Panc1 (cell line): ENCODE measurements at regions not wholly inside any gene's neighbourhood (a gene's known extent, or its start where the extent isn't known, plus 50 kb on each side); places are given as distances from the start of the nearest gene placed in this dataset.

Experiments used
- ATAC-seq: fragments of 200-7000 bp; cut with Tn5 transposase; 2 replicates; pipeline ENCODE4 v1.9.1; 2020; ENCODE audit warnings: mild to moderate bottlenecking, moderate library complexity
- BruUV-seq: library from RNA; stranded (reverse); fragments of 400-500 nt; replicated peaks from 2 replicates; lab custom pipeline; 2021; lab: Mats Ljungman, UMichigan
- CTCF ChIA-PET: fragments of 300-600 bp; sonication (Branson Sonifier 250); formaldehyde crosslinking; loops from one replicate; lab custom pipeline; 2022; ENCODE audit warnings: antibody characterized with exemption; lab: Charles Lee
- POLR2A ChIA-PET: fragments of 300-600 bp; sonication (Branson Sonifier 250); formaldehyde crosslinking; loops from one replicate; lab custom pipeline; 2022; ENCODE audit warnings: antibody characterized with exemption; lab: Charles Lee
- DNase-seq: peaks from one replicate; pipeline ENCODE4 v3.0.0-alpha.2; 2010; ENCODE audit warnings: low read depth, low spot score
- H3K27ac ChIP-seq: 2 replicates; pipeline ENCODE4 v1.5.1; 2011; ENCODE audit warnings: mild to moderate bottlenecking, low read length, inconsistent platforms
- H3K27me3 ChIP-seq: fragments of 200-500 bp; sonication (Bioruptor generic); 2 replicates; pipeline ENCODE4 v1.6.0; 2014; ENCODE audit warnings: low read length, inconsistent platforms; ENCODE audit not compliant: control insufficient read depth, insufficient read depth
- H3K36me3 ChIP-seq: fragments of 200-500 bp; sonication (Bioruptor generic); 2 replicates; pipeline ENCODE4 v1.5.1; 2014; ENCODE audit warnings: inconsistent platforms, mild to moderate bottlenecking, low read length, moderate library complexity; ENCODE audit not compliant: control insufficient read depth, insufficient read depth
- H3K4me1 ChIP-seq: 2 replicates; pipeline ENCODE4 v1.5.1; 2011; ENCODE audit warnings: inconsistent platforms, mild to moderate bottlenecking, low read length, moderate library complexity; ENCODE audit not compliant: control insufficient read depth, insufficient read depth
- H3K4me3 ChIP-seq, 2 experiments: 2 replicates each; pipeline ENCODE4 v1.5.1; 2011 to 2012; ENCODE audit warnings: low read depth in 2 of 2, low read length in 2 of 2, mild to moderate bottlenecking in 2 of 2, inconsistent platforms in 1 of 2, moderate library complexity in 1 of 2
- H3K9me3 ChIP-seq: fragments of 200-500 bp; sonication (Bioruptor generic); 2 replicates; pipeline ENCODE4 v1.5.1; 2014; ENCODE audit warnings: low read depth, mild to moderate bottlenecking, inconsistent platforms, low read length, moderate library complexity; ENCODE audit not compliant: control insufficient read depth, insufficient read depth
- CTCF ChIP-seq: fragments of 450-650 bp; IDR thresholded peaks from 2 replicates; pipeline ENCODE4 v1.5.1; 2017; ENCODE audit warnings: mild to moderate bottlenecking
- POLR2AphosphoS5 ChIP-seq: IDR thresholded peaks from 2 replicates; pipeline ENCODE4 v1.6.1; 2012; ENCODE audit warnings: mild to moderate bottlenecking, low read depth, low read length, moderate library complexity
- REST ChIP-seq, 2 experiments: IDR thresholded peaks; 2 replicates each; pipeline ENCODE4 v1.6.1; 2011 to 2012; ENCODE audit warnings: low read depth in 2 of 2, control low read depth in 1 of 2, low read length in 1 of 2, mild to moderate bottlenecking in 1 of 2, moderate library complexity in 1 of 2; ENCODE audit not compliant: insufficient read depth in 1 of 2
- SIN3A ChIP-seq: IDR thresholded peaks from 2 replicates; pipeline ENCODE4 v1.6.1; 2012; ENCODE audit warnings: low read depth, mild to moderate bottlenecking, low read length, moderate library complexity, borderline replicate concordance; ENCODE audit not compliant: insufficient read depth
- TCF7L2 ChIP-seq: IDR thresholded peaks from 2 replicates; pipeline ENCODE4 v1.6.1; 2011; ENCODE audit warnings: mild to moderate bottlenecking, low read depth, low read length, inconsistent platforms
- in situ Hi-C: cut with HindIII; loops from 2 replicates; pipeline ENCODE4 v1.10.0; 2016; ENCODE audit warnings: low sequenced_read_pairs, low pct_unique_long_range_greater_than_20kb
- intact Hi-C: fragments of 100-400 bp; cut with micrococcal nuclease; formaldehyde crosslinking; loops from one replicate; pipeline ENCODE4 v1.10.0; 2022; ENCODE audit not compliant: unreplicated experiment

- TF ChIP-seq TCF7L2 = no peak
- no peak for TF ChIP-seq REST (IDR thresholded peaks at IDR 0.05; ENCODE audit: insufficient read depth in 1 of 2, low read depth in 2 of 2, low read length in 1 of 2)
- TF ChIP-seq CTCF = no peak
- no peak for TF ChIP-seq SIN3A
- no peak for TF ChIP-seq POLR2AphosphoS5
- intact Hi-C loops = no loop called here
- Histone ChIP-seq H3K27ac (no peak overlapping the region), H3K36me3 (no peaks in the 10 kb centered on the region), H3K27me3 (no peaks in the 10 kb centered on the region), H3K4me1 (no peaks in the 10 kb centered on the region), H3K4me3 (no peak overlapping the region), H3K9me3 (no peaks in the 10 kb centered on the region)
- DNase-seq = no peak
- in situ Hi-C loops = no loop called here
- no TSS peak for BruUV-seq
- ChIA-PET CTCF (no interaction called here), POLR2A (no interaction called here)
- ATAC-seq = no peak
Measured at GRCh38 chr9:23962101-23962500, 136.1 kb upstream of the ELAVL2 start.

- H3K4me3 ChIP-seq = no peak overlapping the region
- intact Hi-C loops = no loop called here
- ChIA-PET POLR2A (no interaction called here), CTCF (no interaction called here)
- H3K27me3 ChIP-seq = no peaks in the 10 kb centered on the region
- DNase-seq (no peak), ATAC-seq (no peak)
- TF ChIP-seq SIN3A (no peak), CTCF (no peak), POLR2AphosphoS5 (no peak), TCF7L2 (no peak), REST (IDR thresholded peaks at IDR 0.05; ENCODE audit: insufficient read depth in 1 of 2, low read depth in 2 of 2, low read length in 1 of 2) (no peak)
- H3K9me3 ChIP-seq = no peaks in the 10 kb centered on the region
- no peaks in the 10 kb centered on the region for H3K36me3 ChIP-seq
- in situ Hi-C loops = no loop called here
- no peak overlapping the region for H3K27ac ChIP-seq
- H3K4me1 ChIP-seq = no peaks in the 10 kb centered on the region
- BruUV-seq = no TSS peak
Measured at GRCh38 chr9:23945897-23946296, 119.9 kb upstream of the ELAVL2 start.
